HPDE6-E6E7 (cell line): ENCODE measurements at regions not wholly inside any gene's neighbourhood (a gene's known extent, or its start where the extent isn't known, plus 50 kb on each side); places are given as distances from the start of the nearest gene placed in this dataset.
"Not testable (repeated sequence)": the region's sequence is repeated elsewhere in the genome, so short reads cannot be mapped to it uniquely, and the experiment has no call there.

Experiments
- DNase-seq: peaks from one replicate; pipeline ENCODE4 v3.0.0; 2011; ENCODE audit warnings: missing footprints; ENCODE audit errors: extremely low spot score

GRCh38 chrX:113369056-113369455 is 528.4 kb upstream of the AMOT start:
- no peak for DNase-seq

- no peak for DNase-seq
Measured at GRCh38 chrX:113353134-113353533, 512.5 kb upstream of the AMOT start.

- no peak for DNase-seq
Measured at GRCh38 chrX:113330416-113330815, 489.8 kb upstream of the AMOT start.

- no peak for DNase-seq
Measured at GRCh38 chrX:113315927-113316326, 475.3 kb upstream of the AMOT start.

- DNase-seq = no peak
Measured at GRCh38 chrX:113305496-113305895, 464.9 kb upstream of the AMOT start.

- DNase-seq = no peak
Measured at GRCh38 chrX:113300580-113300979, 459.9 kb upstream of the AMOT start.

- DNase-seq = no peak
Measured at GRCh38 chrX:113297437-113297836, 456.8 kb upstream of the AMOT start.

GRCh38 chrX:113289503-113289902 is 448.9 kb upstream of the AMOT start:
- no peak for DNase-seq

GRCh38 chrX:113287761-113288160 is 447.1 kb upstream of the AMOT start:
- DNase-seq = no peak

GRCh38 chrX:113275804-113276203 is 435.2 kb upstream of the AMOT start:
- no peak for DNase-seq

- DNase-seq = no peak
Measured at GRCh38 chrX:113274791-113275190, 434.2 kb upstream of the AMOT start.

GRCh38 chrX:113274345-113274744 is 433.7 kb upstream of the AMOT start:
- DNase-seq = no peak

- no peak for DNase-seq
Measured at GRCh38 chrX:113269203-113269602, 428.6 kb upstream of the AMOT start.

- no peak for DNase-seq
Measured at GRCh38 chrX:113260474-113260873, 419.8 kb upstream of the AMOT start.

GRCh38 chrX:113222305-113222704 is 381.7 kb upstream of the AMOT start:
- no peak for DNase-seq

- no peak for DNase-seq
Measured at GRCh38 chrX:113212052-113212451, 371.4 kb upstream of the AMOT start.

- DNase-seq = no peak
Measured at GRCh38 chrX:113202601-113203000, 362.0 kb upstream of the AMOT start.

- DNase-seq = no peak
Measured at GRCh38 chrX:113195949-113196348, 355.3 kb upstream of the AMOT start.

GRCh38 chrX:113192418-113192817 is 351.8 kb upstream of the AMOT start:
- no peak for DNase-seq

- no peak for DNase-seq
Measured at GRCh38 chrX:113157496-113157895, 316.9 kb upstream of the AMOT start.

GRCh38 chrX:113154315-113154714 is 313.7 kb upstream of the AMOT start:
- DNase-seq = not testable (repeated sequence)

GRCh38 chrX:113136836-113137235 is 296.2 kb upstream of the AMOT start:
- DNase-seq = no peak

- no peak for DNase-seq
Measured at GRCh38 chrX:113133316-113133715, 292.7 kb upstream of the AMOT start.

- DNase-seq = no peak
Measured at GRCh38 chrX:113124693-113125092, 284.1 kb upstream of the AMOT start.

- DNase-seq = no peak
Measured at GRCh38 chrX:113075521-113075920, 234.9 kb upstream of the AMOT start.
